Prostate gland (tissue), 2 donors: ENCODE measurements at regions not wholly inside any gene's neighbourhood (a gene's known extent, or its start where the extent isn't known, plus 50 kb on each side); places are given as distances from the start of the nearest gene placed in this dataset.

ENCODE experiments used
- DNase-seq: peaks from one replicate; pipeline ENCODE4 v3.0.0-alpha.2; 2019; ENCODE audit warnings: low spot score
- H3K27ac ChIP-seq, 2 donors: fragments of 200-600 bp; sonication (generic); 2 replicates each; pipeline ENCODE4 v1.5.1; 2017 to 2019
- H3K27me3 ChIP-seq: fragments of 200-600 bp; sonication (generic); replicated peaks from 2 replicates; pipeline ENCODE4 v1.5.1; 2019; ENCODE audit not compliant: insufficient read depth
- H3K36me3 ChIP-seq, 2 donors: fragments of 200-600 bp; sonication (generic); 1 replicate in 1 of 2; 2 replicates in 1 of 2; pipeline versions ENCODE4 v1.5.1 to v1.8.1; 2017 to 2019
- H3K4me1 ChIP-seq: fragments of 200-600 bp; sonication (generic); replicated peaks from 2 replicates; pipeline ENCODE4 v1.5.1; 2019
- H3K4me3 ChIP-seq, 2 donors: fragments of 200-600 bp; sonication (generic); 2 replicates each; pipeline ENCODE4 v1.5.1; 2017 to 2019
- H3K9me3 ChIP-seq: fragments of 200-600 bp; sonication (generic); 2 replicates; pipeline ENCODE4 v1.5.1; 2017
- CTCF ChIP-seq, 4 experiments: fragments of 200-600 bp in 2 of 4; fragments of 450-650 bp in 2 of 4; sonication (generic) in 2 of 4; IDR thresholded peaks; 1 replicate in 3 of 4; 2 replicates in 1 of 4; pipeline ENCODE4 v1.5.1; 2016 to 2019; ENCODE audit warnings: antibody characterized with exemption in 4 of 4, mild to moderate bottlenecking in 2 of 4, moderate library complexity in 2 of 4
- POLR2A ChIP-seq: fragments of 450-650 bp; IDR thresholded peaks from one replicate; pipeline ENCODE4 v1.6.1; 2016; ENCODE audit warnings: antibody characterized with exemption, mild to moderate bottlenecking
- POLR2AphosphoS5 ChIP-seq: sonication (generic); formaldehyde crosslinking; IDR thresholded peaks from one replicate; pipeline ENCODE4 v1.6.1; 2017; ENCODE audit warnings: antibody characterized with exemption
- WGBS: methylation state at CpG from one replicate; pipeline ENCODE4 v1.1.5; 2018; 5-methylcytosine and 5-hydroxymethylcytosine counted together
- intact Hi-C: fragments of 100-400 bp; cut with DNase I; formaldehyde crosslinking; loops from one replicate; pipeline ENCODE4 v1.14.2; 2022

- no peaks in the 10 kb centered on the region for H3K27me3 ChIP-seq
- no peak overlapping the region for H3K27ac ChIP-seq
- H3K4me3 ChIP-seq = no peak overlapping the region
- H3K9me3 ChIP-seq = no peaks in the 10 kb centered on the region
- H3K36me3 ChIP-seq = no peaks in the 10 kb centered on the region
- no peak for DNase-seq
- WGBS = 100% methylated on average over 1 of the region's 1 CpG
- intact Hi-C loops = no loop called here
- H3K4me1 ChIP-seq = no peaks in the 10 kb centered on the region
- TF ChIP-seq POLR2AphosphoS5 (no peak), CTCF (IDR thresholded peaks at IDR 0.05) (no peak), POLR2A (no peak)
Measured at GRCh38 chr1:173333581-173333980, 126.5 kb upstream of the TNFSF4 start.

GRCh38 chr1:173337126-173337525 lies 130.0 kb upstream of the TNFSF4 start:
- H3K27ac ChIP-seq = no peak overlapping the region
- H3K4me1 ChIP-seq = no peaks in the 10 kb centered on the region
- DNase-seq = no peak
- no peak overlapping the region for H3K4me3 ChIP-seq
- H3K27me3 ChIP-seq = no peaks in the 10 kb centered on the region
- 94% methylated on average over 1 of the region's 1 CpG for WGBS
- intact Hi-C loops = no loop called here
- H3K36me3 ChIP-seq = no peaks in the 10 kb centered on the region
- TF ChIP-seq CTCF (IDR thresholded peaks at IDR 0.05) (no peak), POLR2AphosphoS5 (no peak), POLR2A (no peak)
- H3K9me3 ChIP-seq = no peaks in the 10 kb centered on the region

GRCh38 chr1:173341307-173341706 lies 134.2 kb upstream of the TNFSF4 start:
- Histone ChIP-seq H3K27me3 (no peaks in the 10 kb centered on the region), H3K4me3 (no peak overlapping the region), H3K27ac (no peak overlapping the region), H3K36me3 (no peaks in the 10 kb centered on the region), H3K4me1 (no peaks in the 10 kb centered on the region), H3K9me3 (no peaks in the 10 kb centered on the region)
- WGBS = 47% methylated on average over 5 of the region's 5 CpGs
- intact Hi-C loops = no loop called here
- DNase-seq = no peak
- no peak for TF ChIP-seq CTCF (IDR thresholded peaks at IDR 0.05)
- no peak for TF ChIP-seq POLR2A
- no peak for TF ChIP-seq POLR2AphosphoS5

GRCh38 chr1:173341971-173342370 lies 134.8 kb upstream of the TNFSF4 start:
- no peak for DNase-seq
- no peaks in the 10 kb centered on the region for H3K9me3 ChIP-seq
- no peak for TF ChIP-seq CTCF (IDR thresholded peaks at IDR 0.05)
- no peaks in the 10 kb centered on the region for H3K36me3 ChIP-seq
- intact Hi-C loops = no loop called here
- H3K4me3 ChIP-seq = no peak overlapping the region
- H3K27ac ChIP-seq = no peak overlapping the region
- no peaks in the 10 kb centered on the region for H3K27me3 ChIP-seq
- no peaks in the 10 kb centered on the region for H3K4me1 ChIP-seq
- 95% methylated on average over 1 of the region's 1 CpG for WGBS

- Histone ChIP-seq H3K4me1 (no peaks in the 10 kb centered on the region), H3K27ac (no peak overlapping the region), H3K27me3 (no peaks in the 10 kb centered on the region), H3K36me3 (no peaks in the 10 kb centered on the region), H3K9me3 (no peaks in the 10 kb centered on the region), H3K4me3 (no peak overlapping the region)
- 85% methylated on average over 2 of the region's 2 CpGs for WGBS
- no peak for DNase-seq
- intact Hi-C loops = no loop called here
- TF ChIP-seq POLR2AphosphoS5 = no peak
- no peak for TF ChIP-seq POLR2A
- no peak for TF ChIP-seq CTCF (IDR thresholded peaks at IDR 0.05)
Measured at GRCh38 chr1:173342736-173343135, 134.4 kb upstream of the PRDX6 start.
